H9 (cell line): ENCODE measurements at regions not wholly inside any gene's neighbourhood (a gene's known extent, or its start where the extent isn't known, plus 50 kb on each side); places are given as distances from the start of the nearest gene placed in this dataset.

Experiments used
- DNase-seq: peaks from one replicate; pipeline ENCODE4 v3.0.0-alpha.2; 2017
- H2AFZ ChIP-seq: one replicate; pipeline ENCODE4 v1.6.1; 2013; ENCODE audit warnings: mild to moderate bottlenecking, low read length, control low read depth, moderate library complexity
- H2AK5ac ChIP-seq: 2 replicates; pipeline ENCODE4 v1.6.1; 2013; ENCODE audit warnings: low read length, control low read depth, mixed read lengths; ENCODE audit not compliant: insufficient read length
- H2BK120ac ChIP-seq: one replicate; pipeline ENCODE4 v1.6.1; 2013; ENCODE audit warnings: low read depth, mild to moderate bottlenecking, low read length, control low read depth, inconsistent platforms; ENCODE audit not compliant: poor library complexity, severe bottlenecking
- H2BK12ac ChIP-seq: 2 replicates; pipeline ENCODE4 v1.6.1; 2013; ENCODE audit warnings: low read length, control low read depth, mixed read lengths, low read depth; ENCODE audit not compliant: insufficient read length
- H2BK15ac ChIP-seq: 2 replicates; pipeline ENCODE4 v1.6.1; 2013; ENCODE audit warnings: low read depth, low read length, control low read depth
- H2BK20ac ChIP-seq: one replicate; pipeline ENCODE4 v1.6.1; 2013; ENCODE audit warnings: low read depth, mild to moderate bottlenecking, low read length, control low read depth, inconsistent platforms; ENCODE audit not compliant: poor library complexity, severe bottlenecking
- H2BK5ac ChIP-seq: 2 replicates; pipeline ENCODE4 v1.6.1; 2013; ENCODE audit warnings: low read length, control low read depth, mixed read lengths; ENCODE audit not compliant: insufficient read length
- H3K14ac ChIP-seq: 2 replicates; pipeline ENCODE4 v1.6.1; 2013; ENCODE audit warnings: low read length, control low read depth; ENCODE audit not compliant: insufficient read depth
- H3K18ac ChIP-seq: 2 replicates; pipeline ENCODE4 v1.6.1; 2013; ENCODE audit warnings: low read depth, mild to moderate bottlenecking, mixed read lengths, low read length, control low read depth; ENCODE audit not compliant: insufficient read length
- H3K23ac ChIP-seq: 2 replicates; pipeline ENCODE4 v1.6.1; 2013; ENCODE audit warnings: low read length, control low read depth, mixed read lengths, low read depth; ENCODE audit not compliant: insufficient read length
- H3K23me2 ChIP-seq: 2 replicates; pipeline ENCODE4 v1.6.1; 2013; ENCODE audit warnings: low read depth, mild to moderate bottlenecking, mixed read lengths, low read length, control low read depth; ENCODE audit not compliant: insufficient read length, poor library complexity, severe bottlenecking
- H3K27ac ChIP-seq: 2 replicates; pipeline ENCODE4 v1.5.1; 2013; ENCODE audit warnings: low read length, control low read depth, mixed read lengths, low read depth; ENCODE audit not compliant: insufficient read length
- H3K27me3 ChIP-seq: 2 replicates; pipeline ENCODE4 v1.6.1; 2013; ENCODE audit warnings: low read length, control low read depth, inconsistent platforms; ENCODE audit not compliant: insufficient read depth
- H3K4ac ChIP-seq: 2 replicates; pipeline ENCODE4 v1.6.1; 2013; ENCODE audit warnings: low read depth, mild to moderate bottlenecking, control low read depth, inconsistent platforms, low read length, moderate library complexity
- H3K4me1 ChIP-seq: 2 replicates; pipeline ENCODE4 v1.6.1; 2013; ENCODE audit warnings: low read length, control low read depth, inconsistent platforms; ENCODE audit not compliant: insufficient read depth
- H3K4me2 ChIP-seq: 2 replicates; pipeline ENCODE4 v1.6.1; 2013; ENCODE audit warnings: low read length, control low read depth, mixed read lengths; ENCODE audit not compliant: insufficient read length, insufficient read depth
- H3K56ac ChIP-seq: 2 replicates; pipeline ENCODE4 v1.6.1; 2013; ENCODE audit warnings: low read depth, mild to moderate bottlenecking, mixed read lengths, low read length, control low read depth; ENCODE audit not compliant: insufficient read length
- H3K79me1 ChIP-seq: 2 replicates; pipeline ENCODE4 v1.6.1; 2013; ENCODE audit warnings: low read depth, mild to moderate bottlenecking, moderate library complexity, low read length, control low read depth, inconsistent platforms; ENCODE audit not compliant: insufficient read depth, poor library complexity, severe bottlenecking
- H3K79me2 ChIP-seq: 2 replicates; pipeline ENCODE4 v1.6.1; 2013; ENCODE audit warnings: low read length, control low read depth, inconsistent platforms; ENCODE audit not compliant: insufficient read depth
- H3K9ac ChIP-seq: 2 replicates; pipeline ENCODE4 v1.6.1; 2013; ENCODE audit warnings: low read length, control low read depth, mixed read lengths; ENCODE audit not compliant: insufficient read length; ENCODE audit errors: extremely low read depth
- H3K9me3 ChIP-seq: one replicate; pipeline ENCODE4 v1.6.1; 2013; ENCODE audit warnings: low read depth, low read length, inconsistent platforms; ENCODE audit not compliant: control insufficient read depth
- H3T11ph ChIP-seq: one replicate; pipeline ENCODE4 v1.6.1; 2013; ENCODE audit warnings: mild to moderate bottlenecking, low read length, control low read depth, inconsistent platforms
- H4K20me1 ChIP-seq: one replicate; pipeline ENCODE4 v1.6.1; 2013; ENCODE audit not compliant: control insufficient read depth, insufficient read length, insufficient read depth
- H4K5ac ChIP-seq: 2 replicates; pipeline ENCODE4 v1.6.1; 2013; ENCODE audit warnings: low read depth, mild to moderate bottlenecking, mixed read lengths, low read length, control low read depth; ENCODE audit not compliant: insufficient read length
- H4K8ac ChIP-seq: replicated peaks from 2 replicates; pipeline ENCODE4 v1.6.1; 2013; ENCODE audit warnings: low read length, control low read depth, mixed read lengths, low read depth; ENCODE audit not compliant: insufficient read length
- H4K91ac ChIP-seq: 2 replicates; pipeline ENCODE4 v1.6.1; 2013; ENCODE audit warnings: low read depth, mild to moderate bottlenecking, moderate library complexity, mixed read lengths, low read length, control low read depth; ENCODE audit not compliant: insufficient read length
- H3K27ac Mint-ChIP-seq, 3 experiments: 2 replicates in 2 of 3; 3 replicates in 1 of 3; pipeline ENCODE4 v1.8.0; 2020 to 2021; ENCODE audit warnings: mixed read lengths in 3 of 3, mild to moderate bottlenecking in 1 of 3, moderate library complexity in 1 of 3
- H3K27me3 Mint-ChIP-seq: 2 replicates; pipeline ENCODE4 v1.8.0; 2021; ENCODE audit warnings: low read depth, mild to moderate bottlenecking, moderate library complexity, mixed read lengths
- H3K36me3 Mint-ChIP-seq, 3 experiments: 2 replicates in 2 of 3; 3 replicates in 1 of 3; pipeline ENCODE4 v1.8.0; 2020 to 2021; ENCODE audit warnings: low read depth in 3 of 3, mixed read lengths in 3 of 3; ENCODE audit not compliant: insufficient read depth in 1 of 3
- H3K4me1 Mint-ChIP-seq, 2 experiments: 2 replicates each; pipeline ENCODE4 v1.8.0; 2020; ENCODE audit warnings: mixed read lengths in 2 of 2
- H3K4me3 Mint-ChIP-seq, 2 experiments: 2 replicates in 1 of 2; 3 replicates in 1 of 2; pipeline ENCODE4 v1.8.0; 2020 to 2021; ENCODE audit warnings: mild to moderate bottlenecking in 2 of 2, mixed read lengths in 2 of 2, moderate library complexity in 1 of 2
- H3K9me3 Mint-ChIP-seq, 2 experiments: 2 replicates in 1 of 2; 3 replicates in 1 of 2; pipeline ENCODE4 v1.8.0; 2020; ENCODE audit warnings: mild to moderate bottlenecking in 2 of 2, mixed read lengths in 2 of 2, moderate library complexity in 1 of 2
- WGBS: extraction: QIAGEN DNeasy Blood & Tissue Kit; methylation state at CpG from one replicate; pipeline ENCODE4 v1.1.7; 2013; ENCODE audit warnings: missing lambda C conversion rate, low lambda C conversion rate, mixed read lengths; ENCODE audit not compliant: insufficient read length; ENCODE audit errors: extremely low coverage; 5-methylcytosine and 5-hydroxymethylcytosine counted together
- TF ChIP-seq, protein P1 (sequence below): fragments of 200-600 bp; sonication (generic); conservative IDR thresholded peaks from 3 replicates; pipeline ENCODE4 v1.8.0; 2021; ENCODE audit warnings: antibody characterized with exemption, mild to moderate bottlenecking

DNA sequence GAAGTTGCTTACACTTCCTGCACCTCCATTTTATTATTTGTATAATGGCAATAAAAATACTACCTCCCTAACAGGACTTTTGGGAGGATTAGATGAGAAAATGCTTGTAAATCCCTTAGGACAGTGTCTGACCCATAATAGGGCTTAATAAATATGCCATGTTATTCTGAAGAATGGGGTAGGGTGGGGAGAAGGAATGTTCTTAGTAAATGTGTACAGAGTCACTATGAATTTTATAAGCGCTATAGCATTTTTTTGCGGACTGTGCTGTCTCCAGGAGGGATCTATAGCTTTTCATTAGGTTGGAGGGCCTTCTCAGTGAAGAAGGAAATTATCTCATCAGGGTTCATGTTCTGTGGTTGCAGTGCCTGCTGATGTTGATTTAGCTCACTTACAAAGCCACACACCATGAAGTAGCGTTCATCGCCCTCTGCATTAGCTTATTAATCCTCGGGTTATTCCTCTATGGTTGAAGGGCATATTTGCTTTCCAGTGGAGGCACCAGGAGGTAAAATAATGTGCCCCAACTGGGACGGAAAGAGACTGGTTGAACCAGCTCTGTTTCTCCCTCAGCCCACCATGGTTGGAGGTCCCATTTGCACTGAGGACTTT, 497.1 kb downstream of the ARHGEF28 start:
- no peaks in the 10 kb centered on the region for H3K27me3 ChIP-seq
- H3K79me2 ChIP-seq, result no peaks in the 10 kb centered on the region
- Mint-ChIP-seq H3K27me3 (no peaks in the 10 kb centered on the region; the same call in 1 of the 2 replicates), H3K4me3 (no peak overlapping the region), H3K27ac (no peak overlapping the region; a peak in 1 of 7 replicates), H3K9me3 (peaks cover 0 to 4% of the 10 kb centered on the region in 2 experiments; a peak in 2 of 5 replicates), H3K4me1 (peaks cover 3 to 5% of the 10 kb centered on the region in 2 experiments; a peak in 2 of 4 replicates), H3K36me3 (peaks cover 0 to 2% (median 0%) of the 10 kb centered on the region in 3 experiments; a peak in 1 of 7 replicates)
- no peak overlapping the region for H4K8ac ChIP-seq
- H2BK120ac ChIP-seq, result no peak overlapping the region
- no peak overlapping the region for H3K4me2 ChIP-seq
- no peaks in the 10 kb centered on the region for H3K4me1 ChIP-seq
- H3K27ac ChIP-seq, result no peak overlapping the region
- H3T11ph ChIP-seq, result no peak overlapping the region
- no peak overlapping the region for H3K18ac ChIP-seq
- no peak overlapping the region for H2BK20ac ChIP-seq
- H2AK5ac ChIP-seq, result no peak overlapping the region
- no peak overlapping the region for H3K9ac ChIP-seq
- H4K20me1 ChIP-seq, result no peaks in the 10 kb centered on the region
- H2BK12ac ChIP-seq, result no peak overlapping the region
- no peaks in the 10 kb centered on the region for H3K9me3 ChIP-seq
- no peak overlapping the region for H2BK15ac ChIP-seq
- H2AFZ ChIP-seq, result no peak overlapping the region
- TF ChIP-seq, protein P1, sequence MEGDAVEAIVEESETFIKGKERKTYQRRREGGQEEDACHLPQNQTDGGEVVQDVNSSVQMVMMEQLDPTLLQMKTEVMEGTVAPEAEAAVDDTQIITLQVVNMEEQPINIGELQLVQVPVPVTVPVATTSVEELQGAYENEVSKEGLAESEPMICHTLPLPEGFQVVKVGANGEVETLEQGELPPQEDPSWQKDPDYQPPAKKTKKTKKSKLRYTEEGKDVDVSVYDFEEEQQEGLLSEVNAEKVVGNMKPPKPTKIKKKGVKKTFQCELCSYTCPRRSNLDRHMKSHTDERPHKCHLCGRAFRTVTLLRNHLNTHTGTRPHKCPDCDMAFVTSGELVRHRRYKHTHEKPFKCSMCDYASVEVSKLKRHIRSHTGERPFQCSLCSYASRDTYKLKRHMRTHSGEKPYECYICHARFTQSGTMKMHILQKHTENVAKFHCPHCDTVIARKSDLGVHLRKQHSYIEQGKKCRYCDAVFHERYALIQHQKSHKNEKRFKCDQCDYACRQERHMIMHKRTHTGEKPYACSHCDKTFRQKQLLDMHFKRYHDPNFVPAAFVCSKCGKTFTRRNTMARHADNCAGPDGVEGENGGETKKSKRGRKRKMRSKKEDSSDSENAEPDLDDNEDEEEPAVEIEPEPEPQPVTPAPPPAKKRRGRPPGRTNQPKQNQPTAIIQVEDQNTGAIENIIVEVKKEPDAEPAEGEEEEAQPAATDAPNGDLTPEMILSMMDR, result no peak
- no peak overlapping the region for H2BK5ac ChIP-seq
- WGBS, result no CpG with 5 or more reads among the region's 6 CpGs
- H3K79me1 ChIP-seq, result no peaks in the 10 kb centered on the region
- H3K23ac ChIP-seq, result no peak overlapping the region
- no peak for DNase-seq
- no peak overlapping the region for H4K5ac ChIP-seq
- H3K56ac ChIP-seq, result no peak overlapping the region
- H4K91ac ChIP-seq, result no peak overlapping the region
- H3K14ac ChIP-seq, result no peak overlapping the region
- no peaks in the 10 kb centered on the region for H3K23me2 ChIP-seq
- no peak overlapping the region for H3K4ac ChIP-seq
